ENCODE measurements at regions not wholly inside any gene's neighbourhood (a gene's known extent, or its start where the extent isn't known, plus 50 kb on each side); places are given as distances from the start of the nearest gene placed in this dataset.

DNA sequence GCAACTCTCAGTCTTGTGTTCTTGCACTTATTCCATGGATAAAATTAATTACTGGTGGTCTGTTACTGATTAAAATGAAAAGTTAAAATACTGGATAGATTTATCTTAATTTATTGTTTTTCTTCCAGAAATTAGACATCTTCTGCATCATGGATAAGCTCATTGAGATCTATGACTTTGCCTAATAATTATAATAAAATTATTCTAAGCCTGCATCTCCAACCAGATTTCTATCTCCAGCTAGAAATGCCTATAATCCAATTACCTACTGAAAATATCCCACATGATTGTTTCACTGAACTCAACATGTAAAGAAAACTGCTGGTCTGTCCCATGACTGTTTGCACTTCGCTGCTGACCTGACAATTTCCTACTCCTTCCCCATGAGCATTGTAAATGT is 88.3 kb upstream of the ACBD5 start:
- TF ChIP-seq, protein P1, sequence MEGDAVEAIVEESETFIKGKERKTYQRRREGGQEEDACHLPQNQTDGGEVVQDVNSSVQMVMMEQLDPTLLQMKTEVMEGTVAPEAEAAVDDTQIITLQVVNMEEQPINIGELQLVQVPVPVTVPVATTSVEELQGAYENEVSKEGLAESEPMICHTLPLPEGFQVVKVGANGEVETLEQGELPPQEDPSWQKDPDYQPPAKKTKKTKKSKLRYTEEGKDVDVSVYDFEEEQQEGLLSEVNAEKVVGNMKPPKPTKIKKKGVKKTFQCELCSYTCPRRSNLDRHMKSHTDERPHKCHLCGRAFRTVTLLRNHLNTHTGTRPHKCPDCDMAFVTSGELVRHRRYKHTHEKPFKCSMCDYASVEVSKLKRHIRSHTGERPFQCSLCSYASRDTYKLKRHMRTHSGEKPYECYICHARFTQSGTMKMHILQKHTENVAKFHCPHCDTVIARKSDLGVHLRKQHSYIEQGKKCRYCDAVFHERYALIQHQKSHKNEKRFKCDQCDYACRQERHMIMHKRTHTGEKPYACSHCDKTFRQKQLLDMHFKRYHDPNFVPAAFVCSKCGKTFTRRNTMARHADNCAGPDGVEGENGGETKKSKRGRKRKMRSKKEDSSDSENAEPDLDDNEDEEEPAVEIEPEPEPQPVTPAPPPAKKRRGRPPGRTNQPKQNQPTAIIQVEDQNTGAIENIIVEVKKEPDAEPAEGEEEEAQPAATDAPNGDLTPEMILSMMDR (IDR thresholded peaks at IDR 0.05; ENCODE audit: low read length) = no peak
- TF ChIP-seq EZH2phosphoT487 (IDR thresholded peaks at IDR 0.05; ENCODE audit: low read length) = no peak

All from MM.1S (cell line).